HG02973 (cell line): ENCODE measurements at regions not wholly inside any gene's neighbourhood (a gene's known extent, or its start where the extent isn't known, plus 50 kb on each side); places are given as distances from the start of the nearest gene placed in this dataset.

ENCODE experiments used
- ATAC-seq: cut with Tn5 transposase; IDR thresholded peaks from one replicate; pipeline ENCODE4 v1.9.1; 2021; ENCODE audit warnings: moderate library complexity; ENCODE audit not compliant: unreplicated experiment

DNA sequence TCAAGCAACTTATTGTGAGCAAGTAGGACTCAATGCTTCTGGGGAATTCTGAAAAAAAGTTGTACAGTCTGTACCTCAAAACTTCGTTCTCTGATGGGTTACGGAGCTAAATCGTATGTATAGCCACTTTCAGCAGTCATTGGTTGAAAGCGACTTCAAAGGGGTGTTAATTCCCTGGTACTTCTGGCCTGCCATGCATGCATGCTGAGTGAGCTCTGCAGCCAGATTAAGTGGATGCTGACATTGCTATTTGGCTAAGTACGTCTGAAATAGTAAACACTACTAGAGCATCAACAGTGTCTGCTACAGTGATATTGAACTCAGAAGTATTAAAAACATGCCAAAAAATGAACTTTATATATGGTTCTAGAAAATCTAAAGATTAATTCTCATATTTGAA, 1183.1 kb upstream of the PCDH20 start:
- no peak for ATAC-seq

DNA sequence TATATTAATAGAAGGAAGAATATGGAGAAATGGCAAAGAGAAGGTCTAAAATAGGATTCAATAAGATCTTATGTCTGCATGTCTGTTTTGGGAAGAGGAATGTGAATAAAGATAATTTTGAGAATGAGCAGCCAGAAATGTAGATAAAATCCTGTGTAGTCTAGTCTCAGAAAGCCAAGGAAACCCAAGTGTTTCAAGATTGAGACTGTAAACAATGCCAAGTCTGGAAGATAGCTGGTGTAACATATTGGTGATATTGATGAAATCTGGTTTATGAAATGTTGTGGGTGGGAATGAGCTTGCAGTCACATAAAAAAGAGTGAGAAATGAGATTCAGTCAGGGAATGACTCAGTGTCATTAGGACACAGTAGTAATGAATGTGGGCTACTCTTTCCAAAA, 1180.3 kb upstream of the PCDH20 start:
- ATAC-seq, result no peak

DNA sequence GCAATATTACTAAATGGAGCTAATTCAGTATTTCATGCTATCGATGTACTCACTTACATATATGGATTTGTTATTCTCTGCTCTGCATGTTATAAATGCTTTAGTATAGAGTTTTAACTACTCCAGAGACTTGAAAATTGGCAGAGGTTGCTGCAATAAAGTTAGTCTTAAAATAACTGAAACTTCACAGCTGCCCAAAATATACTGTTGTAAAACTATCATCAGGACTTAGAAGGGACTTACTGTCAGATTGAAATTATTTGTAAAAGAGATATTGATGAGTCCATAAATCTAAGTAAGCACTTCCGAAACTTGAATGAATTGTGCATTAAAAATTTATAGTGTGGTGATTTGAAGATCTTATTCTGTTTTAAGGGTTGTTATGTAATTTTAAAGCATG, 1178.2 kb upstream of the PCDH20 start:
- no peak for ATAC-seq

GRCh38 chr13:62583466-62583865, 1167.8 kb upstream of the PCDH20 start:
- ATAC-seq, result no peak

GRCh38 chr13:62578402-62578801, 1162.8 kb upstream of the PCDH20 start:
- no peak for ATAC-seq

- no peak for ATAC-seq
These were observed 1149.1 kb upstream of the PCDH20 start for GRCh38 chr13:62564770-62565169.

- no peak for ATAC-seq
These were observed 1147.6 kb upstream of the PCDH20 start for GRCh38 chr13:62563251-62563650.

GRCh38 chr13:62556978-62557377, 1141.3 kb upstream of the PCDH20 start:
- ATAC-seq, result no peak

GRCh38 chr13:62551588-62551987, 1135.9 kb upstream of the PCDH20 start:
- no peak for ATAC-seq

DNA sequence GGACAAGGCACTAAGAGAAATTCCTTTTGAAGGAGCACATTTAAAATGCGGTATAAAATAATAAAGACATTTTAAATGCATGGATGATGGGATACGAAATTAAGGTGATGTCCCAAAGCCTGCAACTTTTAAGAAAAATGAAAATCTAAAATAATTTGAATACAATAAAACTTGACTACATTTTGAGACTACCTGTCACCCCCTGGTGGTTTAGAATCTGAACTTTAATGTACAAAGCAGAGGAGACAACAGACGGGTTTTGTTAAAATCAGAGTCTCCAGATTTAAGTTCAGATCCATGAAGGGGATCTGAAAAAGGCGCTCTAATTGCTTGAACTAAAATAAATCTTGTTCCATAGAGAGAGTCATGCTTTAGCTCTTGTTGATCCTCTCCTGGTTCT, 1129.3 kb upstream of the PCDH20 start:
- no peak for ATAC-seq

GRCh38 chr13:62537593-62537992, 1121.9 kb upstream of the PCDH20 start:
- no peak for ATAC-seq

DNA sequence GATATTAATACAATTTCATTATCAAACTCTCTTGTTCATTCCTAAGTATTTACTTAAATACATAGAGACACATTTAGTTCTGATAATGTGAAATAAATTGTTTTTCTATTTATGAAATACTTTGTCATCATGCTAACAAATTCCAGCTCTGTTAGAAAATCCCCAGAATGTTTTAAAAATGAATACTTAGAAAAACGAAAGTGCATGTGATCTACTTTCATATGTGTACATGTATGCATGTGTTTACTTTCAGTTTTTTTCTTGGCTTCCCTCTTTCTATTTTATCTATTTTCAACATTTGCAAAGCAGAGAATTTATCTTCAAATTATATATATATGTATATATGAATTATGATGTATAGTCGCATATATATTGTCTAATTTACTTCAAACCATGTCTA, 1110.0 kb upstream of the PCDH20 start:
- ATAC-seq, result no peak

DNA sequence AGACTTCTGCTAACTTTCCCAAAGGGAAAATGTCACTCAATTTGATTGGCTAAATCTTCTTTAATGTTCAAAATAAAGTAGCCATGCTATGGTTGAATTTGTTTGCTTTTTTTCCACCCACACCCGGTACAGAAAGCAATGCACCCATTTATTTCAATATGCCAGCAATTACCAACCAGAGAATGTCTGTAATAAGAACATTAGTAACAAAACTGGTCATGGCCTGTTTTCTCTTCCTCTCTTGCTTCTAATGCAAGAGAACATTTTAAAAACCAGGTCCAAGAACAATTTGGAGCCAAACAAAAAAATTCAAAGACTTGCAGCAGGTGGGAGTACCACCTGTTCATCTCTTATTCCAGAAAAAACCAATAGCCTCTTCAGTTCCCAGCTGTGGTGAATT, 1108.8 kb upstream of the PCDH20 start:
- peak; percentile 42 for ATAC-seq

DNA sequence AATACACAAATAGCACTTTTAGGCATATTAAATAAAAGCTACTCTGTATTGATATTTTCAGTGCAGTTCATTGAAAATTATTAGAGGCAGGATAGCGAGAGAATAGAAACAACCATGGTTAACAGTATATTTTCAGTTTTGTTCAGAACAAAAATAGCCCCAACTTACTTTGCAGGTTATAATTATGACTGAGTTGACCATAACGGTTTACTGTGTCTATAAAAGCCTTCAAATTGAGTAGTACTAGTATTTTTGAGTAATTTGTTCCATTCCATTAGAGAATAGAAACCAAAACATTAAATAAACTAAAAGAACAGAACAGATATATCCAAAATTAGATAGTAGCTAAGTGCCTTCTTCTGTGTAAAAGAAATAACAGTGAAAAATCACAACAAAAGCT, 1108.4 kb upstream of the PCDH20 start:
- ATAC-seq, result peak; percentile 57

DNA sequence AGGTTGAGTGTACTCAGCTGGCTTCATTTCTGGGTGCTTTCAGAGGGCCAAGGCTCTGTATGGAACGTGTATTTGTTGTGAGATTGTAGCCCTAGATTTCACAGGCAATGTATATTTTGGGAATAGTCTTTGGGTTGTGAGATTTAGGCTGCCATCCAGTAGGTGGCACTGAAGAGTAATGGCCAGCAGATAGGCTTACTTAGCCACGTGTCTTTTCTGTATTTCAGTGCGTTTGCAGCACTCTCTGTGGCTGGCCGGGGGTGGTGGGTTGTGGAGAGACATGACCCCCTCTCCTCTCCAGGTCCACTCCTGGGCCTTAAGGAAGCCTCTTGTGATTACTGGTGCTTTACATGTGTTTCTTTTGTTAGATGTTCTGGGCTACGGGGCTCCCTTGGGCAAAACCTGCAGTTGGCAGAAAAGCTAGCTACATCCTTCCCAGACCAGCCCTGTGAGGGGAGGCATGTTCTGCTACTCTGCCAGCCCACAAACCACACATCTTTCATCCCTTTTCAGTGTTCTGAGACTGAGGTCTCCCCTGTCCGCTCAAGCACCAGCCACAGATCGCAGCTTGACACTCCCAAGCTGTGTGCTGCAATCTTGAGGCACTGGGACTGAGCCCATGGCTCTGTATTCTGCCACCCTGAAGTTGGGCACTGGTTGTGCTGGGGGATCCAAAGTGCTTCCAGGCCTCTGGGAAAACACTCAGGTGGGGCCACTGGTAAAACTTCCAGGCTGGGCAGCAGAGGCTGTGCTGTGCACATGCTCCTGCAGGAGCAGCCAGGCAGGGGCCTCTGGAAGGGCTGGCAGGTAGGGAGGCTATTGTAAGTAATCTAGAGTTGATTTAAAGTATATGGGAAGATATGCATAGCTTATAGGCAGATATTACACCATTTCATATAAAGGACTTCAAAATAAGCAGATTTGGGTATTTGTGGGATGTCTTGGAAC, 1096.8 kb upstream of the PCDH20 start:
- peak; percentile 97 for ATAC-seq

GRCh38 chr13:62510906-62511655, 1095.4 kb upstream of the PCDH20 start:
- no peak for ATAC-seq

DNA sequence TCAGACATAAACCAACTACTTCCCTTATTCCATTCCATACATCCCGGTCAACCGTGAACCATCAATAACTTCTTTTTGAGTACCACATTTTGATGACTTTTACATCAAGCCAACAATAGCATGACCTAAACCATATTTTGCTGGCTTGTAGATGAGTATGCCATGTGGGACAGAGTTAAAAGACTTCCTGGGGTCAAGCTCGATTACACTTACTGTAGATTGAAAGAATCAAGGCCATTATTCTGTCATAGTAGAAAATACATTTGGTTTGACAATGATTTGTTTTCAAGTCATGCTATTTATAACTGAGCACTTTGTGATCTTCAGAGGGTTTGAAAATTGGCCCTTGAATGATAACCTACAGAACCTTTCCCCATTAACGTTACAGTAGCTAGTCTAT, 1086.9 kb upstream of the PCDH20 start:
- no peak for ATAC-seq

DNA sequence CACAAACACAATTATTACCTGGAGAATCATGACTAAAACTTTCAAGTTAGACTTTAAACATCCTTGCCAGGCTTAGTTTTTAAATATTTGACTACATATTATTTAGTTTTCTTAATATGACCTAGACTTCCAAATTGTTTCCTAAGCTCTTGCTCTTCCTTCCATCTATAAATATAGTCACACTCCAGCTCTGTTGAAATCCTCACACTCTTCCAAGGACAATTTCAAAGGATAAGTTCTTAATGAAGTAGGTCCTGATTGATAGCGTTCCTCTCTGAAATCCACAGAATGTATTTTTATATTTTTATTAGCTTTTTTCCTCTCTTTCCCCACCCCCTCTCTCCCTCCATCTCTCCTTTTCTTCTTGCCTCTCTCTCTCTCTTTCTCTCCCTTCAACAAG, 1074.1 kb upstream of the PCDH20 start:
- ATAC-seq, result no peak

GRCh38 chr13:62483774-62484173, 1068.1 kb upstream of the PCDH20 start:
- no peak for ATAC-seq

DNA sequence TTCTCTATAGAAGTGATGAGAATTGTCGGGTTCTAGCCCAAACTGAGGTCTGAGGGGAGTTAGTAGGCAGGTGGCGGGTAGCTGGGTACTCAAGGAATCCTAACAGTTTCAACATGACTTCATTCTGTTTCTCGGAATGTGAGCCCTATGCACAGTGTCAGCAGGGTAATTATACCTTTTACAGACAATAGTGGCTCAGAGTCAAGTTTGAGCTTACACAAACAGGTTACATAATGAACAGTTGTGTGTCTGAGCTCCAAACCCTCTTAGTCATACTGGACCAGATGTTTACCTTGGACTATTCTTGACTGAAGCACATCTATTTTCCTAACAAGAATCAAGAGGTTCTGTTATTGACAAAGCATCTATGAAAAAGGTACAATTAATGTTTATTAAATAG, 1066.7 kb upstream of the PCDH20 start:
- ATAC-seq, result no peak

- no peak for ATAC-seq
These were observed 1058.2 kb upstream of the PCDH20 start for GRCh38 chr13:62473944-62474237.

DNA sequence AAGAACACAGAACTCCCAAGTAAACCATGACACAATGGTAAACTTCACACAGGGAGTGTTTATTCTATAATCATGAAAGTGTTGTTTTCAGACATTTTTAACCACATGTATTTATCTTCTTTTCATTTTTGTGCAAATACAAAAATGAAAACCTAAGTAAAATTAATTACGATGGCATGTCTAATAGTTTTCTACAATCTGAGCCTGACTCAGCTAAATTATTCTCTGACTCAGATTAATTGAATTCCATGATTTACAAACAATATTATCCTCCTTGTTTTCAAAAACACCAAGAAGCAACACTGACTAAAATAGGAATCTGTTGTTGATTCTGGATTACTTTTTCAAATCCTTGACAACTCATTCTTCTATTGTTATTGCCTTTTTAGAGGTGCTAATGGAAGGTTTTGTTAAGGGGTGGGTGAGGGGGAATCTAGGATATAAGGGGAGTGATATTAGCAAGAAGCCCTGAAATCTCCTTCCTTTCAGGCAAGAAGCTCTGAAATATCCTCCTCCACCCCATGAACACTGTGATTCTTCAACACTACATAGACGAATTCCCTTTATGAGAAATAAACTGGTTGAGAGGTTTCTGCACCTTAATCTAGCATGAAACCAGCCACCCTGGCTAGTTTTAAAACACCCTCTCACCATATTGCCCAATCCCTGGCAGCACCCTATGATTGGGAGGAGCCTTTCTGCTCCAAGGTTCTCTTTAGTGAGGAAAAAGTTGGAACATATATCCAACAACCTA, 1057.7 kb upstream of the PCDH20 start:
- ATAC-seq, result no peak
